B cell (primary cell): ENCODE measurements at regions not wholly inside any gene's neighbourhood (a gene's known extent, or its start where the extent isn't known, plus 50 kb on each side); places are given as distances from the start of the nearest gene placed in this dataset.

ENCODE experiments used
- ATAC-seq: fragments of 200-7000 bp; cut with Tn5 transposase; one replicate; pipeline ENCODE4 v1.10.0; 2021; ENCODE audit warnings: low read depth, mild to moderate bottlenecking, moderate number of reproducible peaks, moderate library complexity
- CTCF ChIA-PET: fragments of 350-600 bp; sonication (Branson Sonifier 250); formaldehyde crosslinking; loops from one replicate; lab custom pipeline; 2021; ENCODE audit warnings: antibody characterized with exemption, inconsistent platforms; lab: Charles Lee
- POLR2A ChIA-PET: fragments of 350-600 bp; sonication (Branson Sonifier 250); formaldehyde crosslinking; loops from one replicate; lab custom pipeline; 2021; ENCODE audit warnings: antibody characterized with exemption; lab: Charles Lee
- DNase-seq: peaks from one replicate; pipeline ENCODE4 v3.0.0; 2013
- H2AFZ ChIP-seq: 2 replicates; pipeline ENCODE4 v1.6.1; 2012; ENCODE audit warnings: mild to moderate bottlenecking, low read depth, low read length; ENCODE audit not compliant: insufficient read depth, poor library complexity, severe bottlenecking
- H3K27ac ChIP-seq, 2 donors: 1 replicate in 1 of 2; 2 replicates in 1 of 2; pipeline ENCODE4 v1.5.1; 2012 to 2013; ENCODE audit warnings: low read length in 2 of 2, mild to moderate bottlenecking in 2 of 2, moderate library complexity in 1 of 2
- H3K27me3 ChIP-seq, 4 experiments: fragments of 200-600 bp in 1 of 4; sonication (generic) in 1 of 4; replicated peaks in 1 of 4; 1 replicate in 2 of 4; 2 replicates in 2 of 4; pipeline versions ENCODE4 v1.6.1 to v1.7.0; 2013 to 2016; ENCODE audit warnings: low read length in 3 of 4, mild to moderate bottlenecking in 2 of 4, mixed read lengths in 1 of 4, moderate library complexity in 1 of 4; ENCODE audit not compliant: insufficient read depth in 4 of 4, control insufficient read depth in 3 of 4; ENCODE audit errors: control extremely low read depth in 1 of 4
- H3K36me3 ChIP-seq, 2 experiments: replicated peaks in 1 of 2; 1 replicate in 1 of 2; 2 replicates in 1 of 2; pipeline versions ENCODE4 v1.6.1 to v1.7.1; 2013; ENCODE audit warnings: low read length in 1 of 2; ENCODE audit not compliant: insufficient read depth in 2 of 2, control insufficient read depth in 1 of 2; ENCODE audit errors: control extremely low read depth in 1 of 2, extremely low read depth in 1 of 2
- H3K4me1 ChIP-seq, 2 donors: fragments of 200-600 bp in 1 of 2; sonication (generic) in 1 of 2; 1 replicate in 1 of 2; 2 replicates in 1 of 2; pipeline versions ENCODE4 v1.5.1 to v1.6.1; 2013 to 2017; ENCODE audit warnings: low read length in 2 of 2; ENCODE audit not compliant: control insufficient read depth in 2 of 2, insufficient read depth in 2 of 2
- H3K4me2 ChIP-seq: replicated peaks from 2 replicates; pipeline ENCODE3; 2012; ENCODE audit warnings: mild to moderate bottlenecking, low read depth, low read length; ENCODE audit not compliant: poor library complexity, severe bottlenecking
- H3K4me3 ChIP-seq, 5 experiments: fragments of 200-600 bp in 1 of 5; sonication (generic) in 1 of 5; 1 replicate in 3 of 5; 2 replicates in 2 of 5; pipeline versions ENCODE4 v1.5.1 to v1.7.0; 2011 to 2016; ENCODE audit warnings: low read length in 4 of 5, mild to moderate bottlenecking in 4 of 5, low read depth in 2 of 5, control low read depth in 1 of 5, moderate library complexity in 1 of 5; ENCODE audit not compliant: insufficient read depth in 1 of 5; ENCODE audit errors: control extremely low read depth in 1 of 5, extremely low read depth in 1 of 5
- H3K79me2 ChIP-seq: fragments of 200-600 bp; sonication (generic); one replicate; pipeline ENCODE4 v1.6.0; 2016; ENCODE audit warnings: low read length; ENCODE audit not compliant: control insufficient read depth, insufficient read depth
- H3K9ac ChIP-seq: fragments of 200-600 bp; sonication (generic); 2 replicates; pipeline ENCODE4 v1.6.1; 2017; ENCODE audit warnings: mild to moderate bottlenecking, low read length, moderate library complexity
- H3K9me3 ChIP-seq, 3 donors: one replicate each; pipeline versions ENCODE4 v1.6.1 to v1.7.1; 2013; ENCODE audit warnings: low read length in 2 of 3; ENCODE audit not compliant: control insufficient read depth in 2 of 3, insufficient read depth in 1 of 3; ENCODE audit errors: control extremely low read depth in 1 of 3
- H4K20me1 ChIP-seq: 2 replicates; pipeline ENCODE4 v1.6.0; 2012; ENCODE audit warnings: mild to moderate bottlenecking, low read length; ENCODE audit not compliant: insufficient read depth, control insufficient read depth, poor library complexity, severe bottlenecking
- H3K27ac Mint-ChIP-seq: one replicate; pipeline ENCODE4 v1.8.0; 2021; ENCODE audit warnings: mixed read lengths
- H3K27me3 Mint-ChIP-seq: one replicate; pipeline ENCODE4 v1.8.0; 2021; ENCODE audit warnings: mixed read lengths
- H3K4me1 Mint-ChIP-seq: one replicate; pipeline ENCODE4 v1.8.0; 2021; ENCODE audit warnings: mixed read lengths
- H3K4me3 Mint-ChIP-seq: one replicate; pipeline ENCODE4 v1.8.0; 2021; ENCODE audit warnings: mixed read lengths
- H3K9me3 Mint-ChIP-seq: one replicate; pipeline ENCODE4 v1.8.0; 2022; ENCODE audit warnings: mixed read lengths; ENCODE audit not compliant: insufficient read depth
- CTCF ChIP-seq: fragments of 200-600 bp; IDR thresholded peaks from one replicate; pipeline ENCODE4 v1.8.0; 2022; ENCODE audit warnings: antibody characterized with exemption, mild to moderate bottlenecking
- EZH2 ChIP-seq: IDR thresholded peaks from 2 replicates; pipeline ENCODE4 v1.6.1; 2012; ENCODE audit warnings: borderline replicate concordance, low read depth, mild to moderate bottlenecking, moderate library complexity, low read length; ENCODE audit not compliant: insufficient read depth, poor library complexity, severe bottlenecking
- WGBS: methylation state at CpG from one replicate; pipeline ENCODE4 v1.1.5; 2013; ENCODE audit warnings: missing lambda C conversion rate; ENCODE audit not compliant: insufficient coverage; 5-methylcytosine and 5-hydroxymethylcytosine counted together
- intact Hi-C: fragments of 100-400 bp; cut with micrococcal nuclease; formaldehyde crosslinking; loops from one replicate; pipeline ENCODE4 v1.10.0; 2022

DNA sequence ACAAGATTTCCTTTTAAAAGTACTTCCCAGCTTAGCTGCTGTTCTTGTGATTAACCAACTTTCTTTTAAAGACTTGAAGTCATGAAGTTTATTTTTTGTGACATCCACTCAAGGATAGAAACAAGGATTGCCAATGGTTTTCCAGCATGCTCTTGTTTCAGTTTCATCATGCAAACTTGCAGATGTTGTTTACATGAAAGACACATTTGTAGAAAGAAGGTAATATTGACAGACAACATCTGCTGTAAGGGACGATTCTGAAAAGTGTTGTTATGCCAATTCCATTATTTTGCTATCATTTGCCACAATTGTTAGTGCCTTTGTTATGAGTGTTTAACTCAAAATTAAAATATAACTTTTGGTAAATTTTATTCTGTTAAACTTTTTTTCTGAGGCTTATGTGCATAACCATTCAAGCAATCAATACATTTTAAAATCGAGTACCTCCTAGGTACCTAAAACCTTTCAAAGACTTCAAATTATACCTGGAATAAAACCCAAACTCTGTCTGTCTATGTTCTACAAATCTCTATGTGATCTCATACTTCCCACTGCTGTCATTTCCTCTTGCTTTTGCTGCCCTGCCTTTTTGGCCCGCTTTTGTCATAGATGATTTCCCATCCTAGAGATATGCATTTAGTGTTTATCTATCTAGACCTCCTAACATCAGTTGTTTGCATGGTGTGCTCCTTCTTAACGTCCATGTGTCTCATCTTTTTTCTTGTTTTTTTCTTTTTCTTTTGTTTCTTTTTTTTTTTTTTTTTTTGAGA is 630.4 kb downstream of the NR2F2 start:
- H3K9me3 ChIP-seq = peaks cover 0 to 7% (median 0%) of the 10 kb centered on the region in 3 donors
- no peak overlapping the region for H3K4me3 ChIP-seq
- H3K4me1 ChIP-seq = no peaks in the 10 kb centered on the region
- Mint-ChIP-seq H3K4me3 (no peak overlapping the region), H3K27ac (no peak overlapping the region), H3K27me3 (no peaks in the 10 kb centered on the region), H3K9me3 (no peaks in the 10 kb centered on the region), H3K4me1 (no peaks in the 10 kb centered on the region)
- no peak overlapping the region for H3K9ac ChIP-seq
- no peak for ATAC-seq
- ChIA-PET POLR2A (no interaction called here), CTCF (no interaction called here)
- no peaks in the 10 kb centered on the region for H3K36me3 ChIP-seq
- H3K27me3 ChIP-seq = no peaks in the 10 kb centered on the region
- H3K27ac ChIP-seq = no peak overlapping the region
- TF ChIP-seq EZH2 (no peak), CTCF (no peak)
- no peaks in the 10 kb centered on the region for H4K20me1 ChIP-seq
- intact Hi-C loops = no loop called here
- no peak overlapping the region for H2AFZ ChIP-seq
- WGBS = 100% methylated on average over 1 of the region's 4 CpGs
- no peak for DNase-seq
- no peaks in the 10 kb centered on the region for H3K79me2 ChIP-seq
- H3K4me2 ChIP-seq = no peak overlapping the region

DNA sequence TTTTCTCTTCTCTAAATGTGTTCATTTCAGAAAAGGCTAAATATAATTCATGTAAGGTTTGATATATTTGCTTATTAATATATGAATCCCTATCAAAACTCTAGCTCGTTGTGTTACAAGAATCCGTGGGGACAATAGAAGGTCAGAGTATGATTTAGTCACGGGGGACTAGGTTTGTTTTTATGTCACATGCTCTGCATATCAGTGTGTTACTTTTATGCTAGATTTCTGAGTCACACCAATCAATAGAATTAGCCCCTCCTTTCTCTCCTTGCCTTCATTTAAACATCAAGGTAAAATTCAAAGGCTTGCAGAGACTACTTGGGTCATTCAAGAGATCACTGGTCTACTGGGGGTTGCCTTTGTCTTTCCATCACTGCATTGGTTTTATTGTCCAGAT is 636.1 kb downstream of the NR2F2 start:
- Mint-ChIP-seq H3K27ac (no peak overlapping the region), H3K4me1 (no peaks in the 10 kb centered on the region), H3K27me3 (no peaks in the 10 kb centered on the region), H3K9me3 (no peaks in the 10 kb centered on the region), H3K4me3 (no peak overlapping the region)
- WGBS = no CpG with 5 or more reads among the region's 3 CpGs
- Histone ChIP-seq H3K27me3 (no peaks in the 10 kb centered on the region), H3K79me2 (no peaks in the 10 kb centered on the region), H3K4me1 (no peaks in the 10 kb centered on the region), H3K9ac (no peak overlapping the region), H4K20me1 (no peaks in the 10 kb centered on the region), H3K4me3 (no peak overlapping the region), H2AFZ (no peak overlapping the region), H3K4me2 (no peak overlapping the region), H3K27ac (no peak overlapping the region), H3K9me3 (peaks cover 0 to 23% (median 0%) of the 10 kb centered on the region in 3 donors), H3K36me3 (no peaks in the 10 kb centered on the region)
- ChIA-PET POLR2A (no interaction called here), CTCF (no interaction called here)
- intact Hi-C loops = no loop called here
- DNase-seq (no peak), ATAC-seq (no peak)
- no peak for TF ChIP-seq EZH2
- TF ChIP-seq CTCF = no peak
